Panc1 (cell line): ENCODE measurements at regions not wholly inside any gene's neighbourhood (a gene's known extent, or its start where the extent isn't known, plus 50 kb on each side); places are given as distances from the start of the nearest gene placed in this dataset.

Experiments
- ATAC-seq: fragments of 200-7000 bp; cut with Tn5 transposase; 2 replicates; pipeline ENCODE4 v1.9.1; 2020; ENCODE audit warnings: mild to moderate bottlenecking, moderate library complexity
- BruUV-seq: library from RNA; stranded (reverse); fragments of 400-500 nt; replicated peaks from 2 replicates; lab custom pipeline; 2021; lab: Mats Ljungman, UMichigan
- CTCF ChIA-PET: fragments of 300-600 bp; sonication (Branson Sonifier 250); formaldehyde crosslinking; loops from one replicate; lab custom pipeline; 2022; ENCODE audit warnings: antibody characterized with exemption; lab: Charles Lee
- POLR2A ChIA-PET: fragments of 300-600 bp; sonication (Branson Sonifier 250); formaldehyde crosslinking; loops from one replicate; lab custom pipeline; 2022; ENCODE audit warnings: antibody characterized with exemption; lab: Charles Lee
- DNase-seq: peaks from one replicate; pipeline ENCODE4 v3.0.0-alpha.2; 2010; ENCODE audit warnings: low read depth, low spot score
- H3K27ac ChIP-seq: 2 replicates; pipeline ENCODE4 v1.5.1; 2011; ENCODE audit warnings: mild to moderate bottlenecking, low read length, inconsistent platforms
- H3K27me3 ChIP-seq: fragments of 200-500 bp; sonication (Bioruptor generic); 2 replicates; pipeline ENCODE4 v1.6.0; 2014; ENCODE audit warnings: low read length, inconsistent platforms; ENCODE audit not compliant: control insufficient read depth, insufficient read depth
- H3K36me3 ChIP-seq: fragments of 200-500 bp; sonication (Bioruptor generic); 2 replicates; pipeline ENCODE4 v1.5.1; 2014; ENCODE audit warnings: inconsistent platforms, mild to moderate bottlenecking, low read length, moderate library complexity; ENCODE audit not compliant: control insufficient read depth, insufficient read depth
- H3K4me1 ChIP-seq: 2 replicates; pipeline ENCODE4 v1.5.1; 2011; ENCODE audit warnings: inconsistent platforms, mild to moderate bottlenecking, low read length, moderate library complexity; ENCODE audit not compliant: control insufficient read depth, insufficient read depth
- H3K4me3 ChIP-seq, 2 experiments: 2 replicates each; pipeline ENCODE4 v1.5.1; 2011 to 2012; ENCODE audit warnings: low read depth in 2 of 2, low read length in 2 of 2, mild to moderate bottlenecking in 2 of 2, inconsistent platforms in 1 of 2, moderate library complexity in 1 of 2
- H3K9me3 ChIP-seq: fragments of 200-500 bp; sonication (Bioruptor generic); 2 replicates; pipeline ENCODE4 v1.5.1; 2014; ENCODE audit warnings: low read depth, mild to moderate bottlenecking, inconsistent platforms, low read length, moderate library complexity; ENCODE audit not compliant: control insufficient read depth, insufficient read depth
- POLR2AphosphoS5 ChIP-seq: IDR thresholded peaks from 2 replicates; pipeline ENCODE4 v1.6.1; 2012; ENCODE audit warnings: mild to moderate bottlenecking, low read depth, low read length, moderate library complexity
- SIN3A ChIP-seq: IDR thresholded peaks from 2 replicates; pipeline ENCODE4 v1.6.1; 2012; ENCODE audit warnings: low read depth, mild to moderate bottlenecking, low read length, moderate library complexity, borderline replicate concordance; ENCODE audit not compliant: insufficient read depth
- TCF7L2 ChIP-seq: IDR thresholded peaks from 2 replicates; pipeline ENCODE4 v1.6.1; 2011; ENCODE audit warnings: mild to moderate bottlenecking, low read depth, low read length, inconsistent platforms
- in situ Hi-C: cut with HindIII; loops from 2 replicates; pipeline ENCODE4 v1.10.0; 2016; ENCODE audit warnings: low sequenced_read_pairs, low pct_unique_long_range_greater_than_20kb
- intact Hi-C: fragments of 100-400 bp; cut with micrococcal nuclease; formaldehyde crosslinking; loops from one replicate; pipeline ENCODE4 v1.10.0; 2022; ENCODE audit not compliant: unreplicated experiment
- TF ChIP-seq, protein P1 (sequence below): fragments of 450-650 bp; IDR thresholded peaks from 2 replicates; pipeline ENCODE4 v1.5.1; 2017; ENCODE audit warnings: mild to moderate bottlenecking
- TF ChIP-seq, protein P2 (sequence below), 2 experiments: IDR thresholded peaks; 2 replicates each; pipeline ENCODE4 v1.6.1; 2011 to 2012; ENCODE audit warnings: low read depth in 2 of 2, control low read depth in 1 of 2, low read length in 1 of 2, mild to moderate bottlenecking in 1 of 2, moderate library complexity in 1 of 2; ENCODE audit not compliant: insufficient read depth in 1 of 2

DNA sequence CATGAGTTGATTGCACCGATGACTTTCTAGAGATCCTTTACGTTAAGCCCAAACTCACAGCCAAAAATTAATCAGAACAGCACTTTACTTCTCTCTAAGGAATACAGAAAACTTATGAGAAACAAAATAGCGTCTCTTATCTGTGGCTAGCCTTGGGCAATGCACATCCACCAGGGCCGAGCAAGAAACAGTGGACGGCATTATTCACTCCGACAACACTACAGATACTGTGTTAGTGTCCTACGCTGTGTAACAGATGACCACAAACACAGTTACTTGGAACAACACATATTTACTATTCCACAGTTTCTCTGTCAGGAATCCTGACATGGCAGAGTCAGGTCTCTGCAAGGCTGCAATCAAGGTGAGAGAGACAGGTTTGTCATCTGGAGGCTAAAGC is 598.3 kb upstream of the ADARB2 start:
- intact Hi-C loops = no loop called here
- H3K9me3 ChIP-seq = no peaks in the 10 kb centered on the region
- in situ Hi-C loops = no loop called here
- DNase-seq (no peak), ATAC-seq (no peak)
- H3K4me3 ChIP-seq = no peak overlapping the region
- no peaks in the 10 kb centered on the region for H3K4me1 ChIP-seq
- CTCF ChIA-PET = no interaction called here
- H3K27me3 ChIP-seq = no peaks in the 10 kb centered on the region
- no peaks in the 10 kb centered on the region for H3K36me3 ChIP-seq
- TF ChIP-seq TCF7L2 = no peak
- TF ChIP-seq, protein P1, sequence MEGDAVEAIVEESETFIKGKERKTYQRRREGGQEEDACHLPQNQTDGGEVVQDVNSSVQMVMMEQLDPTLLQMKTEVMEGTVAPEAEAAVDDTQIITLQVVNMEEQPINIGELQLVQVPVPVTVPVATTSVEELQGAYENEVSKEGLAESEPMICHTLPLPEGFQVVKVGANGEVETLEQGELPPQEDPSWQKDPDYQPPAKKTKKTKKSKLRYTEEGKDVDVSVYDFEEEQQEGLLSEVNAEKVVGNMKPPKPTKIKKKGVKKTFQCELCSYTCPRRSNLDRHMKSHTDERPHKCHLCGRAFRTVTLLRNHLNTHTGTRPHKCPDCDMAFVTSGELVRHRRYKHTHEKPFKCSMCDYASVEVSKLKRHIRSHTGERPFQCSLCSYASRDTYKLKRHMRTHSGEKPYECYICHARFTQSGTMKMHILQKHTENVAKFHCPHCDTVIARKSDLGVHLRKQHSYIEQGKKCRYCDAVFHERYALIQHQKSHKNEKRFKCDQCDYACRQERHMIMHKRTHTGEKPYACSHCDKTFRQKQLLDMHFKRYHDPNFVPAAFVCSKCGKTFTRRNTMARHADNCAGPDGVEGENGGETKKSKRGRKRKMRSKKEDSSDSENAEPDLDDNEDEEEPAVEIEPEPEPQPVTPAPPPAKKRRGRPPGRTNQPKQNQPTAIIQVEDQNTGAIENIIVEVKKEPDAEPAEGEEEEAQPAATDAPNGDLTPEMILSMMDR = no peak
- no peak for TF ChIP-seq SIN3A
- TF ChIP-seq POLR2AphosphoS5 = no peak
- TF ChIP-seq, protein P2, sequence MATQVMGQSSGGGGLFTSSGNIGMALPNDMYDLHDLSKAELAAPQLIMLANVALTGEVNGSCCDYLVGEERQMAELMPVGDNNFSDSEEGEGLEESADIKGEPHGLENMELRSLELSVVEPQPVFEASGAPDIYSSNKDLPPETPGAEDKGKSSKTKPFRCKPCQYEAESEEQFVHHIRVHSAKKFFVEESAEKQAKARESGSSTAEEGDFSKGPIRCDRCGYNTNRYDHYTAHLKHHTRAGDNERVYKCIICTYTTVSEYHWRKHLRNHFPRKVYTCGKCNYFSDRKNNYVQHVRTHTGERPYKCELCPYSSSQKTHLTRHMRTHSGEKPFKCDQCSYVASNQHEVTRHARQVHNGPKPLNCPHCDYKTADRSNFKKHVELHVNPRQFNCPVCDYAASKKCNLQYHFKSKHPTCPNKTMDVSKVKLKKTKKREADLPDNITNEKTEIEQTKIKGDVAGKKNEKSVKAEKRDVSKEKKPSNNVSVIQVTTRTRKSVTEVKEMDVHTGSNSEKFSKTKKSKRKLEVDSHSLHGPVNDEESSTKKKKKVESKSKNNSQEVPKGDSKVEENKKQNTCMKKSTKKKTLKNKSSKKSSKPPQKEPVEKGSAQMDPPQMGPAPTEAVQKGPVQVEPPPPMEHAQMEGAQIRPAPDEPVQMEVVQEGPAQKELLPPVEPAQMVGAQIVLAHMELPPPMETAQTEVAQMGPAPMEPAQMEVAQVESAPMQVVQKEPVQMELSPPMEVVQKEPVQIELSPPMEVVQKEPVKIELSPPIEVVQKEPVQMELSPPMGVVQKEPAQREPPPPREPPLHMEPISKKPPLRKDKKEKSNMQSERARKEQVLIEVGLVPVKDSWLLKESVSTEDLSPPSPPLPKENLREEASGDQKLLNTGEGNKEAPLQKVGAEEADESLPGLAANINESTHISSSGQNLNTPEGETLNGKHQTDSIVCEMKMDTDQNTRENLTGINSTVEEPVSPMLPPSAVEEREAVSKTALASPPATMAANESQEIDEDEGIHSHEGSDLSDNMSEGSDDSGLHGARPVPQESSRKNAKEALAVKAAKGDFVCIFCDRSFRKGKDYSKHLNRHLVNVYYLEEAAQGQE (IDR thresholded peaks at IDR 0.05; ENCODE audit: insufficient read depth in 1 of 2, low read depth in 2 of 2, low read length in 1 of 2) = no peak
- H3K27ac ChIP-seq = no peak overlapping the region
- POLR2A ChIA-PET = no interaction called here
- no TSS peak for BruUV-seq

DNA sequence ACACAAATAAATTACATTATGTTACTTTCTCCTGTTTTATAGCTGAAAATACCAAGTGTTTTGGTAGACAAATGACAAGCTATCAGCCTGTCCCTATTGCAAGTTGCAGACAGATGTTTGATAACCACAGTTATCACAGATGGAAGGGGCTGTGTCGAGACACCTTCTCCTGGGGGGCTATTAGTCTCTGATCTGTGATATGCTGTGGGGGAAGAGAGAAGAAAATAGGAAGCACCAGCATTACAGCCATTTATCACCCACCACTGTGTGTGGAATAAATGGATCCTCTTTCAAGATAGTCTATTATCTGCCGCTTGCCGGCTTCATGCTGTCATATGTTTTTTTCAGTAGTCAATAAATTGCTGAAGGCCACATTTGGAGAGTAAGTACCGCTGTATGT is 597.2 kb upstream of the ADARB2 start:
- no peak overlapping the region for H3K27ac ChIP-seq
- H3K9me3 ChIP-seq = no peaks in the 10 kb centered on the region
- H3K27me3 ChIP-seq = no peaks in the 10 kb centered on the region
- ChIA-PET CTCF (no interaction called here), POLR2A (no interaction called here)
- in situ Hi-C loops (no loop called here), intact Hi-C loops (no loop called here)
- H3K36me3 ChIP-seq = no peaks in the 10 kb centered on the region
- BruUV-seq = no TSS peak
- no peak for DNase-seq
- H3K4me1 ChIP-seq = no peaks in the 10 kb centered on the region
- no peak overlapping the region for H3K4me3 ChIP-seq
- TF ChIP-seq TCF7L2 = no peak
- no peak for TF ChIP-seq POLR2AphosphoS5
- TF ChIP-seq, protein P2 (IDR thresholded peaks at IDR 0.05; ENCODE audit: insufficient read depth in 1 of 2, low read depth in 2 of 2, low read length in 1 of 2) = no peak
- TF ChIP-seq, protein P1 = no peak
- no peak for TF ChIP-seq SIN3A
- no peak for ATAC-seq
